Small intestine (tissue), 7 donors: ENCODE measurements at regions not wholly inside any gene's neighbourhood (a gene's known extent, or its start where the extent isn't known, plus 50 kb on each side); places are given as distances from the start of the nearest gene placed in this dataset.
"Not testable (repeated sequence)": the region's sequence is repeated elsewhere in the genome, so short reads cannot be mapped to it uniquely, and the experiment has no call there.

Experiments
- DNase-seq, 2 donors: peaks; one replicate each; pipeline versions ENCODE4 v3.0.0 to v3.0.0-alpha.2; 2013
- FAIRE-seq: peaks from 2 replicates; lab custom pipeline; 2012; peaks lifted over from hg19 to GRCh38; lab: Jason Lieb, UNC
- H3K27ac ChIP-seq, 3 donors: one replicate each; pipeline ENCODE4 v1.5.1; 2013; ENCODE audit warnings: low read length in 2 of 3, mild to moderate bottlenecking in 2 of 3, control low read depth in 1 of 3, inconsistent platforms in 1 of 3, low read depth in 1 of 3, moderate library complexity in 1 of 3
- H3K27me3 ChIP-seq, 3 donors: one replicate each; pipeline ENCODE4 v1.6.1; 2013; ENCODE audit warnings: low read length in 3 of 3, inconsistent platforms in 1 of 3; ENCODE audit not compliant: control insufficient read depth in 3 of 3, insufficient read depth in 3 of 3
- H3K36me3 ChIP-seq, 3 donors: one replicate each; pipeline ENCODE4 v1.6.1; 2013; ENCODE audit warnings: low read length in 3 of 3, inconsistent platforms in 1 of 3, low read depth in 1 of 3, mild to moderate bottlenecking in 1 of 3, moderate library complexity in 1 of 3; ENCODE audit not compliant: control insufficient read depth in 3 of 3, insufficient read depth in 2 of 3
- H3K4me1 ChIP-seq, 3 donors: one replicate each; pipeline ENCODE4 v1.6.1; 2013; ENCODE audit warnings: low read length in 2 of 3, inconsistent platforms in 1 of 3, low read depth in 1 of 3, mild to moderate bottlenecking in 1 of 3, moderate library complexity in 1 of 3; ENCODE audit not compliant: control insufficient read depth in 3 of 3, insufficient read depth in 2 of 3
- H3K4me3 ChIP-seq, 3 donors: one replicate each; pipeline ENCODE4 v1.5.1; 2013; ENCODE audit warnings: low read length in 3 of 3, control low read depth in 1 of 3, inconsistent platforms in 1 of 3, low read depth in 1 of 3, mild to moderate bottlenecking in 1 of 3, moderate library complexity in 1 of 3
- H3K9me3 ChIP-seq, 2 donors: one replicate each; pipeline ENCODE4 v1.6.1; 2013; ENCODE audit warnings: low read depth in 1 of 2, low read length in 1 of 2; ENCODE audit not compliant: control insufficient read depth in 2 of 2, insufficient read depth in 1 of 2
- WGBS, 3 donors: extraction: QIAGEN DNeasy Blood & Tissue Kit; methylation state at CpG; one replicate each; pipeline ENCODE4 v1.1.7; 2013; 5-methylcytosine and 5-hydroxymethylcytosine counted together
- donor health status: healthy with polysubstance abuse.
- donor health status: control.
- donor health status: control.
- donor health status: Bipolar disorder and iron deficiency.
- donor health status: healthy.

GRCh38 chr14:38553586-38553985, 297.7 kb upstream of the CLEC14A start:
- FAIRE-seq = no peak

GRCh38 chr14:38549564-38549963, 293.7 kb upstream of the CLEC14A start:
- no peak for FAIRE-seq
- DNase-seq = no peak
- 77 to 92% (median 79%) methylated on average over 4 of the region's 4 CpGs for WGBS, 3 donors
- H3K9me3 ChIP-seq = no peaks in the 10 kb centered on the region
- H3K27me3 ChIP-seq = no peaks in the 10 kb centered on the region
- no peak overlapping the region for H3K27ac ChIP-seq
- no peak overlapping the region for H3K4me3 ChIP-seq
- H3K36me3 ChIP-seq = no peaks in the 10 kb centered on the region
- H3K4me1 ChIP-seq = no peaks in the 10 kb centered on the region

More at GRCh38 chr14:38553586-38553985, 297.7 kb upstream of the CLEC14A start:
- Histone ChIP-seq H3K4me1 (no peaks in the 10 kb centered on the region), H3K27ac (no peak overlapping the region), H3K9me3 (no peaks in the 10 kb centered on the region), H3K27me3 (no peaks in the 10 kb centered on the region), H3K36me3 (no peaks in the 10 kb centered on the region), H3K4me3 (no peak overlapping the region)
- no peak for DNase-seq

GRCh38 chr14:38547961-38548490, 292.1 kb upstream of the CLEC14A start:
- Histone ChIP-seq H3K4me3 (no peak overlapping the region), H3K27ac (no peak overlapping the region), H3K9me3 (no peaks in the 10 kb centered on the region), H3K36me3 (no peaks in the 10 kb centered on the region), H3K4me1 (no peaks in the 10 kb centered on the region), H3K27me3 (no peaks in the 10 kb centered on the region)
- WGBS, 3 donors = 51 to 67% (median 52%) methylated on average over 2 of the region's 2 CpGs
- FAIRE-seq (no peak), DNase-seq (no peak)

GRCh38 chr14:38546932-38547551, 291.1 kb upstream of the CLEC14A start:
- 66 to 75% (median 71%) methylated on average over 2 of the region's 2 CpGs for WGBS, 3 donors
- FAIRE-seq = no peak

GRCh38 chr14:38544776-38545175, 288.9 kb upstream of the CLEC14A start:
- FAIRE-seq (no peak), DNase-seq (no peak)
- H3K27ac ChIP-seq = no peak overlapping the region
- 79 to 90% (median 83%) methylated on average over 2 of the region's 2 CpGs for whole genome bisulfite sequencing, 3 donors
- H3K9me3 ChIP-seq = no peaks in the 10 kb centered on the region
- H3K4me1 ChIP-seq = no peaks in the 10 kb centered on the region
- no peak overlapping the region for H3K4me3 ChIP-seq
- no peaks in the 10 kb centered on the region for H3K36me3 ChIP-seq
- H3K27me3 ChIP-seq = no peaks in the 10 kb centered on the region

More at GRCh38 chr14:38546932-38547551, 291.1 kb upstream of the CLEC14A start:
- Histone ChIP-seq H3K27me3 (no peaks in the 10 kb centered on the region), H3K36me3 (no peaks in the 10 kb centered on the region), H3K4me1 (no peaks in the 10 kb centered on the region), H3K4me3 (no peak overlapping the region), H3K27ac (no peak overlapping the region), H3K9me3 (no peaks in the 10 kb centered on the region)
- no peak for DNase-seq

- DNase-seq, H3K4me3 ChIP-seq, FAIRE-seq, H3K9me3 ChIP-seq, H3K27ac ChIP-seq, H3K4me1 ChIP-seq, H3K27me3 ChIP-seq, H3K36me3 ChIP-seq: not testable (repeated sequence)
- WGBS, 3 donors = 86 to 87% (median 87%) methylated on average over 5 of the region's 5 CpGs
Measured at GRCh38 chr14:38543851-38544250, 288.0 kb upstream of the CLEC14A start.

GRCh38 chr14:38538053-38538452, 282.2 kb upstream of the CLEC14A start:
- not testable (repeated sequence) for FAIRE-seq, H3K27me3 ChIP-seq, DNase-seq, H3K4me1 ChIP-seq, H3K9me3 ChIP-seq, H3K36me3 ChIP-seq, H3K4me3 ChIP-seq, H3K27ac ChIP-seq
- WGBS, 3 donors = 59 to 79% (median 61%) methylated on average over 5 of the region's 5 CpGs

GRCh38 chr14:38536376-38537038, 280.6 kb upstream of the CLEC14A start:
- no peaks in the 10 kb centered on the region for H3K27me3 ChIP-seq
- 63 to 77% (median 65%) methylated on average over 4 of the region's 4 CpGs for WGBS, 3 donors
- H3K4me3 ChIP-seq = no peak overlapping the region
- no peaks in the 10 kb centered on the region for H3K4me1 ChIP-seq
- DNase-seq = no peak
- no peaks in the 10 kb centered on the region for H3K36me3 ChIP-seq
- no peak overlapping the region for H3K27ac ChIP-seq
- no peak for FAIRE-seq
- H3K9me3 ChIP-seq = no peaks in the 10 kb centered on the region
